IPS-18c (cell line): ENCODE measurements at regions not wholly inside any gene's neighbourhood (a gene's known extent, or its start where the extent isn't known, plus 50 kb on each side); places are given as distances from the start of the nearest gene placed in this dataset.
"Not testable (repeated sequence)": the region's sequence is repeated elsewhere in the genome, so short reads cannot be mapped to it uniquely, and the experiment has no call there.

Source experiments
- H3K4me3 ChIP-seq: 2 replicates; pipeline ENCODE4 v1.7.0; 2013; ENCODE audit warnings: low read depth, mild to moderate bottlenecking, low read length, moderate library complexity; ENCODE audit not compliant: insufficient read depth
- H3K9me3 ChIP-seq: one replicate; pipeline ENCODE4 v1.6.1; 2013; ENCODE audit warnings: mild to moderate bottlenecking, low read length, moderate library complexity; ENCODE audit not compliant: control insufficient read depth, insufficient read depth

- Histone ChIP-seq H3K9me3 (no peaks in the 10 kb centered on the region), H3K4me3 (no peak overlapping the region)
These were observed 422.1 kb downstream of the RPS24 start for GRCh38 chr10:78455811-78456210.

GRCh38 chr10:78456649-78457400 lies 423.2 kb downstream of the RPS24 start:
- H3K9me3 ChIP-seq: no peaks in the 10 kb centered on the region
- H3K4me3 ChIP-seq: no peak overlapping the region

- peaks cover 3% of the 10 kb centered on the region for H3K9me3 ChIP-seq
- H3K4me3 ChIP-seq: no peak overlapping the region
These were observed 424.3 kb downstream of the RPS24 start for GRCh38 chr10:78457804-78458482.

- no peak overlapping the region for H3K4me3 ChIP-seq
- H3K9me3 ChIP-seq: peaks cover 3% of the 10 kb centered on the region
These were observed 425.4 kb downstream of the RPS24 start for GRCh38 chr10:78458983-78459638.

GRCh38 chr10:78459639-78460037 lies 426.0 kb downstream of the RPS24 start:
- H3K4me3 ChIP-seq: no peak overlapping the region
- peaks cover 3% of the 10 kb centered on the region for H3K9me3 ChIP-seq

GRCh38 chr10:78460204-78460603 lies 426.5 kb downstream of the RPS24 start:
- Histone ChIP-seq H3K9me3 (peaks cover 3% of the 10 kb centered on the region), H3K4me3 (no peak overlapping the region)

- no peak overlapping the region for H3K4me3 ChIP-seq
These were observed 427.7 kb downstream of the RPS24 start for GRCh38 chr10:78461333-78461732.

GRCh38 chr10:78462176-78462575 lies 428.5 kb downstream of the RPS24 start:
- Histone ChIP-seq H3K9me3 (peaks cover 3% of the 10 kb centered on the region), H3K4me3 (no peak overlapping the region)

More at GRCh38 chr10:78461333-78461732, 427.7 kb downstream of the RPS24 start:
- H3K9me3 ChIP-seq: peaks cover 3% of the 10 kb centered on the region

GRCh38 chr10:78462726-78463228 lies 429.1 kb downstream of the RPS24 start:
- Histone ChIP-seq H3K4me3 (no peak overlapping the region), H3K9me3 (peaks cover 3% of the 10 kb centered on the region)

GRCh38 chr10:78464118-78464855 lies 430.6 kb downstream of the RPS24 start:
- Histone ChIP-seq H3K9me3 (peaks cover 3% of the 10 kb centered on the region), H3K4me3 (no peak overlapping the region)

- no peak overlapping the region for H3K4me3 ChIP-seq
- peaks cover 3% of the 10 kb centered on the region for H3K9me3 ChIP-seq
These were observed 431.2 kb downstream of the RPS24 start for GRCh38 chr10:78464856-78465267.

- Histone ChIP-seq H3K4me3 (no peak overlapping the region), H3K9me3 (peaks cover 3% of the 10 kb centered on the region)
These were observed 431.8 kb downstream of the RPS24 start for GRCh38 chr10:78465431-78465830.

- Histone ChIP-seq H3K4me3 (no peak overlapping the region), H3K9me3 (peaks cover under 1% of the 10 kb centered on the region)
These were observed 433.9 kb downstream of the RPS24 start for GRCh38 chr10:78467496-78468106.

GRCh38 chr10:78468731-78469130 lies 435.1 kb downstream of the RPS24 start:
- H3K9me3 ChIP-seq, H3K4me3 ChIP-seq: not testable (repeated sequence)

GRCh38 chr10:78470267-78471103 lies 436.8 kb downstream of the RPS24 start:
- no peaks in the 10 kb centered on the region for H3K9me3 ChIP-seq

GRCh38 chr10:78471326-78471722 lies 437.7 kb downstream of the RPS24 start:
- H3K4me3 ChIP-seq: no peak overlapping the region
- no peaks in the 10 kb centered on the region for H3K9me3 ChIP-seq

More at GRCh38 chr10:78470267-78471103, 436.8 kb downstream of the RPS24 start:
- no peak overlapping the region for H3K4me3 ChIP-seq
